Parathyroid adenoma (tissue), 2 donors: ENCODE measurements at regions not wholly inside any gene's neighbourhood (a gene's known extent, or its start where the extent isn't known, plus 50 kb on each side); places are given as distances from the start of the nearest gene placed in this dataset.

ENCODE experiments used
- H2AFZ ChIP-seq: fragments of 300-600 bp; sonication (generic); one replicate; pipeline ENCODE4 v1.7.0; 2017; ENCODE audit warnings: antibody characterized with exemption, mild to moderate bottlenecking
- H3K27ac ChIP-seq: fragments of 300-600 bp; sonication (generic); one replicate; pipeline ENCODE4 v1.7.0; 2017
- H3K27me3 ChIP-seq: fragments of 300-600 bp; sonication (generic); one replicate; pipeline ENCODE4 v1.7.0; 2017; ENCODE audit warnings: low read length; ENCODE audit not compliant: control insufficient read depth, insufficient read depth
- H3K36me3 ChIP-seq: fragments of 300-600 bp; sonication (generic); one replicate; pipeline ENCODE4 v1.7.0; 2017; ENCODE audit warnings: low read length; ENCODE audit not compliant: control insufficient read depth, insufficient read depth
- H3K4me1 ChIP-seq: fragments of 300-600 bp; sonication (generic); one replicate; pipeline ENCODE4 v1.7.0; 2017; ENCODE audit warnings: control low read depth
- H3K4me2 ChIP-seq: fragments of 300-600 bp; sonication (generic); one replicate; pipeline ENCODE4 v1.7.0; 2017; ENCODE audit warnings: low read length
- H3K4me3 ChIP-seq: fragments of 300-600 bp; sonication (generic); one replicate; pipeline ENCODE4 v1.7.0; 2017; ENCODE audit warnings: low read depth, low read length
- H3K79me2 ChIP-seq: fragments of 300-600 bp; sonication (generic); one replicate; pipeline ENCODE4 v1.7.0; 2017; ENCODE audit warnings: control low read depth
- H3K9ac ChIP-seq: fragments of 300-600 bp; sonication (generic); one replicate; pipeline ENCODE4 v1.7.0; 2017; ENCODE audit warnings: mild to moderate bottlenecking
- H3K9me3 ChIP-seq: fragments of 300-600 bp; sonication (generic); one replicate; pipeline ENCODE4 v1.7.0; 2017; ENCODE audit warnings: low read length; ENCODE audit not compliant: control insufficient read depth
- TF ChIP-seq, protein P1 (sequence below): fragments of 300-600 bp; sonication (generic); IDR thresholded peaks from one replicate; pipeline ENCODE4 v1.7.0; 2017; ENCODE audit warnings: antibody characterized with exemption, mild to moderate bottlenecking
- donor health status: primary hyperparathyroidism.

DNA sequence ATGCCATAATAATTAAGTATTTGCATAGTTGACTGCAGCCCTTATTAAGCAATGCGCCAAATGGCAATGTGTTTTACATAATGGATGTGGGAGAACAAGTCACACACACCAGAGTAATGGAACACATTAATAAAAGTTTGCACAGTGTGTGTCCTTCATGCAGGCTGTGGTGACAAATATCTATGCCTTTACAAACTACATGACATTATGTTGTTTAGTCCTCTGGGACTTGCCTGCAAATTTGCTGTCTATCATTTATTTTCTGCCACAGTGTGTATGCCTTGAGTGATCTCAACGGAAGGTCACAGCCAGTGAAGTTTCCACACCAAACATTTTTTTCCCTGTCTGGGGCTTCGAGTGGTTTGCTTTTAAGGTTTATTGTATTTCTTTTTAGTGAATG lies 175.2 kb upstream of the TMEFF2 start:
- Histone ChIP-seq H3K4me1 (no peaks in the 10 kb centered on the region), H3K4me2 (no peak overlapping the region), H3K27me3 (no peaks in the 10 kb centered on the region), H3K9ac (no peak overlapping the region), H3K27ac (no peak overlapping the region), H3K79me2 (no peaks in the 10 kb centered on the region), H3K36me3 (no peaks in the 10 kb centered on the region), H3K4me3 (no peak overlapping the region), H3K9me3 (no peaks in the 10 kb centered on the region), H2AFZ (no peak overlapping the region)
- TF ChIP-seq, protein P1, sequence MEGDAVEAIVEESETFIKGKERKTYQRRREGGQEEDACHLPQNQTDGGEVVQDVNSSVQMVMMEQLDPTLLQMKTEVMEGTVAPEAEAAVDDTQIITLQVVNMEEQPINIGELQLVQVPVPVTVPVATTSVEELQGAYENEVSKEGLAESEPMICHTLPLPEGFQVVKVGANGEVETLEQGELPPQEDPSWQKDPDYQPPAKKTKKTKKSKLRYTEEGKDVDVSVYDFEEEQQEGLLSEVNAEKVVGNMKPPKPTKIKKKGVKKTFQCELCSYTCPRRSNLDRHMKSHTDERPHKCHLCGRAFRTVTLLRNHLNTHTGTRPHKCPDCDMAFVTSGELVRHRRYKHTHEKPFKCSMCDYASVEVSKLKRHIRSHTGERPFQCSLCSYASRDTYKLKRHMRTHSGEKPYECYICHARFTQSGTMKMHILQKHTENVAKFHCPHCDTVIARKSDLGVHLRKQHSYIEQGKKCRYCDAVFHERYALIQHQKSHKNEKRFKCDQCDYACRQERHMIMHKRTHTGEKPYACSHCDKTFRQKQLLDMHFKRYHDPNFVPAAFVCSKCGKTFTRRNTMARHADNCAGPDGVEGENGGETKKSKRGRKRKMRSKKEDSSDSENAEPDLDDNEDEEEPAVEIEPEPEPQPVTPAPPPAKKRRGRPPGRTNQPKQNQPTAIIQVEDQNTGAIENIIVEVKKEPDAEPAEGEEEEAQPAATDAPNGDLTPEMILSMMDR: no peak

- H3K79me2 ChIP-seq: no peaks in the 10 kb centered on the region
- no peaks in the 10 kb centered on the region for H3K4me1 ChIP-seq
- H3K27ac ChIP-seq: no peak overlapping the region
- TF ChIP-seq, protein P1: no peak
- no peaks in the 10 kb centered on the region for H3K36me3 ChIP-seq
- no peak overlapping the region for H3K4me2 ChIP-seq
- H3K9me3 ChIP-seq: no peaks in the 10 kb centered on the region
- no peaks in the 10 kb centered on the region for H3K27me3 ChIP-seq
- no peak overlapping the region for H3K4me3 ChIP-seq
- H2AFZ ChIP-seq: no peak overlapping the region
- no peak overlapping the region for H3K9ac ChIP-seq
Observed at GRCh38 chr2:192357217-192357616, 162.5 kb upstream of the TMEFF2 start.

- Histone ChIP-seq H3K4me3 (no peak overlapping the region), H3K4me1 (no peaks in the 10 kb centered on the region), H3K4me2 (no peak overlapping the region), H3K79me2 (no peaks in the 10 kb centered on the region), H3K9ac (no peak overlapping the region), H3K36me3 (no peaks in the 10 kb centered on the region), H3K27ac (no peak overlapping the region), H3K27me3 (no peaks in the 10 kb centered on the region), H3K9me3 (no peaks in the 10 kb centered on the region), H2AFZ (no peak overlapping the region)
- TF ChIP-seq, protein P1: no peak
Observed at GRCh38 chr2:192354512-192355244, 159.9 kb upstream of the TMEFF2 start.

DNA sequence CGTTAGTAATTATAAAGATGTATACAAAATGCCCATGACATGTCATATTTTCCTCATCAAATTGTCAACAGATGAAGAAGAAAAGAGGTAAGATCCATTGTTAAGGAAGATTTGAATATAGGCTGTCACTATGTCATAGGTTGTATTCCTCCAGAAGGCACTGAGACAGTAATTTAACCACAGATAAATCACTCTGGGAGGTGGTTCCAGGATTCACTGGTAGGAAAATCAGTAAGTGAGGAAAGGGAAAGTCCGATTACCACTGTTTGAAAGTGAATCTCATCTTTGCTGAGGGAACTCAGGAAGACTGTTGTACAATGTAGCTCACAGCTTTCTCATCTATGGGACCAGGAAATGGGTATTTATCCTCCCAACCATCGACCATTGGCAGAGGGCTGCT lies 152.8 kb upstream of the TMEFF2 start:
- Histone ChIP-seq H3K9me3 (no peaks in the 10 kb centered on the region), H3K27ac (no peak overlapping the region), H3K36me3 (no peaks in the 10 kb centered on the region), H3K9ac (no peak overlapping the region), H3K4me2 (no peak overlapping the region), H3K4me3 (no peak overlapping the region), H3K4me1 (no peaks in the 10 kb centered on the region), H3K27me3 (no peaks in the 10 kb centered on the region), H2AFZ (no peak overlapping the region), H3K79me2 (no peaks in the 10 kb centered on the region)
- TF ChIP-seq, protein P1: no peak

DNA sequence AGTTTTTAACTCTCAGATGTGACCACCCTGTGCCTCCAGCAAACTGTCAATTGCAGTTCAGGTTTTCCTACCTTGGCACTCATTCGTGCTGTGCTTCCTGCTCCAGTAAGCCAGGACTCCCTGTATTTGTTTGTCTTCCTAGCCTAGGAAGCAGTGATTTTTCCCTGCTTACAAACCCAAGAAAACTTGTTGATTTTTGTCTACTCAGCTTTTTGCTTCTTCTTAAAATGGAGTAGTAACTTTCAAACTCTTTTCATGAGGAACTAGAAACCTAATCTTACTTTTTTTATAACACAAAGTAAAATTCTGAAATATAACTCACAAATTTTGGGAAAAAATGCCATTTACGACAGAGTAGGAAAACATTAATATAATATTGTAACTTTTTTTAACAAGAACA lies 150.6 kb upstream of the TMEFF2 start:
- no peak overlapping the region for H2AFZ ChIP-seq
- no peaks in the 10 kb centered on the region for H3K79me2 ChIP-seq
- no peaks in the 10 kb centered on the region for H3K36me3 ChIP-seq
- no peak overlapping the region for H3K4me2 ChIP-seq
- H3K27ac ChIP-seq: no peak overlapping the region
- H3K9ac ChIP-seq: no peak overlapping the region
- no peaks in the 10 kb centered on the region for H3K4me1 ChIP-seq
- H3K4me3 ChIP-seq: no peak overlapping the region
- no peaks in the 10 kb centered on the region for H3K9me3 ChIP-seq
- TF ChIP-seq, protein P1: no peak
- H3K27me3 ChIP-seq: no peaks in the 10 kb centered on the region
